OCI-LY3 (cell line): ENCODE measurements at regions not wholly inside any gene's neighbourhood (a gene's known extent, or its start where the extent isn't known, plus 50 kb on each side); places are given as distances from the start of the nearest gene placed in this dataset.

Experiments
- EZH2phosphoT487 ChIP-seq: fragments of 200-600 bp; shearing (Covaris generic); IDR thresholded peaks from 2 replicates; pipeline ENCODE4 v1.6.1; 2018; ENCODE audit warnings: antibody characterized with exemption, mixed run types, low read depth
- TF ChIP-seq, protein P1 (sequence below): fragments of 200-600, 300-600 bp; sonication (generic); IDR thresholded peaks from 2 replicates; pipeline ENCODE4 v1.5.1; 2014; ENCODE audit warnings: antibody characterized with exemption, low read length, low read depth

GRCh38 chr12:59010118-59010517, 89.8 kb upstream of the LRIG3 start:
- TF ChIP-seq, protein P1, sequence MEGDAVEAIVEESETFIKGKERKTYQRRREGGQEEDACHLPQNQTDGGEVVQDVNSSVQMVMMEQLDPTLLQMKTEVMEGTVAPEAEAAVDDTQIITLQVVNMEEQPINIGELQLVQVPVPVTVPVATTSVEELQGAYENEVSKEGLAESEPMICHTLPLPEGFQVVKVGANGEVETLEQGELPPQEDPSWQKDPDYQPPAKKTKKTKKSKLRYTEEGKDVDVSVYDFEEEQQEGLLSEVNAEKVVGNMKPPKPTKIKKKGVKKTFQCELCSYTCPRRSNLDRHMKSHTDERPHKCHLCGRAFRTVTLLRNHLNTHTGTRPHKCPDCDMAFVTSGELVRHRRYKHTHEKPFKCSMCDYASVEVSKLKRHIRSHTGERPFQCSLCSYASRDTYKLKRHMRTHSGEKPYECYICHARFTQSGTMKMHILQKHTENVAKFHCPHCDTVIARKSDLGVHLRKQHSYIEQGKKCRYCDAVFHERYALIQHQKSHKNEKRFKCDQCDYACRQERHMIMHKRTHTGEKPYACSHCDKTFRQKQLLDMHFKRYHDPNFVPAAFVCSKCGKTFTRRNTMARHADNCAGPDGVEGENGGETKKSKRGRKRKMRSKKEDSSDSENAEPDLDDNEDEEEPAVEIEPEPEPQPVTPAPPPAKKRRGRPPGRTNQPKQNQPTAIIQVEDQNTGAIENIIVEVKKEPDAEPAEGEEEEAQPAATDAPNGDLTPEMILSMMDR = no peak
- no peak for TF ChIP-seq EZH2phosphoT487
